ENCODE measurements at regions not wholly inside any gene's neighbourhood (a gene's known extent, or its start where the extent isn't known, plus 50 kb on each side); places are given as distances from the start of the nearest gene placed in this dataset.

- TF ChIP-seq CTCF (IDR thresholded peaks at IDR 0.05; ENCODE audit: borderline replicate concordance, control extremely low read depth, extremely low read depth, insufficient read depth, missing control alignments), result no peak
- in situ Hi-C loops (cut with MboI; ENCODE audit: low sequenced_read_pairs, unreplicated experiment), result no loop called here
- DNase-seq (ENCODE audit: low spot score), result no peak
Measured at GRCh38 chr6:148602136-148602535, 144.7 kb upstream of the UST start.

GRCh38 chr6:148608199-148608951 is 138.5 kb upstream of the UST start:
- peak; percentile 12 for TF ChIP-seq CTCF (IDR thresholded peaks at IDR 0.05; ENCODE audit: borderline replicate concordance, control extremely low read depth, extremely low read depth, insufficient read depth, missing control alignments)
- in situ Hi-C loops (cut with MboI; ENCODE audit: low sequenced_read_pairs, unreplicated experiment), result no loop called here
- DNase-seq (ENCODE audit: low spot score), result no peak

GRCh38 chr6:148611213-148611612 is 135.6 kb upstream of the UST start:
- no peak for DNase-seq (ENCODE audit: low spot score)
- TF ChIP-seq CTCF (IDR thresholded peaks at IDR 0.05; ENCODE audit: borderline replicate concordance, control extremely low read depth, extremely low read depth, insufficient read depth, missing control alignments), result no peak
- in situ Hi-C loops (cut with MboI; ENCODE audit: low sequenced_read_pairs, unreplicated experiment), result no loop called here

- in situ Hi-C loops (cut with MboI; ENCODE audit: low sequenced_read_pairs, unreplicated experiment), result no loop called here
- DNase-seq (ENCODE audit: low spot score), result no peak
- TF ChIP-seq CTCF (IDR thresholded peaks at IDR 0.05; ENCODE audit: borderline replicate concordance, control extremely low read depth, extremely low read depth, insufficient read depth, missing control alignments), result no peak
Measured at GRCh38 chr6:148612043-148612442, 134.8 kb upstream of the UST start.

GRCh38 chr6:148614602-148615001 is 132.2 kb upstream of the UST start:
- in situ Hi-C loops (cut with MboI; ENCODE audit: low sequenced_read_pairs, unreplicated experiment), result no loop called here
- DNase-seq (ENCODE audit: low spot score), result no peak
- no peak for TF ChIP-seq CTCF (IDR thresholded peaks at IDR 0.05; ENCODE audit: borderline replicate concordance, control extremely low read depth, extremely low read depth, insufficient read depth, missing control alignments)

GRCh38 chr6:148616841-148617240 is 130.0 kb upstream of the UST start:
- in situ Hi-C loops (cut with MboI; ENCODE audit: low sequenced_read_pairs, unreplicated experiment), result no loop called here
- DNase-seq (ENCODE audit: low spot score), result no peak
- TF ChIP-seq CTCF (IDR thresholded peaks at IDR 0.05; ENCODE audit: borderline replicate concordance, control extremely low read depth, extremely low read depth, insufficient read depth, missing control alignments), result no peak
